Endothelial cell of umbilical vein (primary cell): ENCODE measurements at regions not wholly inside any gene's neighbourhood (a gene's known extent, or its start where the extent isn't known, plus 50 kb on each side); places are given as distances from the start of the nearest gene placed in this dataset.

Experiments used
- BruUV-seq: library from RNA; stranded (reverse); fragments of 400-500 nt; replicated peaks from 2 replicates; lab custom pipeline; 2021; lab: Mats Ljungman, UMichigan
- CTCF ChIA-PET: fragments of 300-600, 350-600 bp; sonication (Branson Sonifier 250); formaldehyde crosslinking; loops from one replicate; lab custom pipeline; 2021; ENCODE audit warnings: antibody characterized with exemption, inconsistent platforms; lab: Charles Lee
- POLR2A ChIA-PET: fragments of 300-600, 350-600 bp; sonication (Branson Sonifier 250); formaldehyde crosslinking; loops from one replicate; lab custom pipeline; 2021; ENCODE audit warnings: antibody characterized with exemption, inconsistent platforms; lab: Charles Lee
- DNase-seq: peaks from one replicate; pipeline ENCODE4 v3.0.0-alpha.2; 2011; ENCODE audit warnings: low read depth, low spot score
- FAIRE-seq: peaks from 2 replicates; lab custom pipeline; 2011; peaks lifted over from hg19 to GRCh38; lab: Jason Lieb, UNC
- H2AFZ ChIP-seq: 2 replicates; pipeline ENCODE4 v1.6.0; 2012; ENCODE audit warnings: low read depth, low read length, control low read depth, inconsistent platforms
- H3K27ac ChIP-seq: 2 replicates; pipeline ENCODE4 v1.5.1; 2011; ENCODE audit warnings: low read depth, mild to moderate bottlenecking, control low read depth, low read length, moderate library complexity; ENCODE audit not compliant: insufficient read depth
- H3K27me3 ChIP-seq, 2 experiments: 2 replicates each; pipeline versions ENCODE4 v1.6.0 to v1.6.1; 2011; ENCODE audit warnings: low read length in 2 of 2, mixed read lengths in 1 of 2; ENCODE audit not compliant: control insufficient read depth in 2 of 2, insufficient read depth in 2 of 2
- H3K36me3 ChIP-seq, 2 experiments: 2 replicates in 1 of 2; 3 replicates in 1 of 2; pipeline ENCODE4 v1.5.1; 2011; ENCODE audit warnings: low read length in 2 of 2, mild to moderate bottlenecking in 1 of 2, moderate library complexity in 1 of 2; ENCODE audit not compliant: control insufficient read depth in 2 of 2, insufficient read depth in 2 of 2; ENCODE audit errors: extremely low read depth in 1 of 2
- H3K4me1 ChIP-seq: 3 replicates; pipeline ENCODE4 v1.5.1; 2011; ENCODE audit warnings: mild to moderate bottlenecking, low read length; ENCODE audit not compliant: control insufficient read depth, insufficient read depth; ENCODE audit errors: extremely low read depth
- H3K4me2 ChIP-seq: 2 replicates; pipeline ENCODE4 v1.6.1; 2011; ENCODE audit warnings: low read length, control low read depth, mixed read lengths; ENCODE audit not compliant: insufficient read depth
- H3K4me3 ChIP-seq, 3 experiments: fragments of 200-600 bp in 1 of 3; sonication (generic), shearing (Covaris generic) in 1 of 3; replicated peaks in 1 of 3; 2 replicates each; pipeline ENCODE4 v1.5.1; 2011 to 2016; ENCODE audit warnings: control low read depth in 3 of 3, low read length in 3 of 3, mild to moderate bottlenecking in 2 of 3, inconsistent platforms in 1 of 3, low read depth in 1 of 3, moderate library complexity in 1 of 3; ENCODE audit not compliant: insufficient read depth in 1 of 3
- H3K79me2 ChIP-seq: 2 replicates; pipeline ENCODE4 v1.6.0; 2012; ENCODE audit warnings: low read length, inconsistent platforms; ENCODE audit not compliant: control insufficient read depth, insufficient read depth
- H3K9ac ChIP-seq: replicated peaks from 2 replicates; pipeline ENCODE3; 2011; ENCODE audit warnings: low read length, control low read depth; ENCODE audit not compliant: insufficient read depth; ENCODE audit errors: extremely low read depth
- H3K9me1 ChIP-seq: replicated peaks from 3 replicates; pipeline ENCODE4 v1.6.0; 2011; ENCODE audit warnings: mild to moderate bottlenecking, low read length; ENCODE audit not compliant: control insufficient read depth, insufficient read depth; ENCODE audit errors: extremely low read depth
- H3K9me3 ChIP-seq: replicated peaks from 2 replicates; pipeline ENCODE4 v1.5.1; 2012; ENCODE audit warnings: low read length, inconsistent platforms; ENCODE audit not compliant: control insufficient read depth, insufficient read depth
- H4K20me1 ChIP-seq: replicated peaks from 2 replicates; pipeline ENCODE3; 2011; ENCODE audit warnings: mild to moderate bottlenecking, low read length; ENCODE audit not compliant: control insufficient read depth, insufficient read depth; ENCODE audit errors: extremely low read depth
- FOS ChIP-seq: IDR thresholded peaks from 2 replicates; pipeline ENCODE4 v1.6.1; 2011; ENCODE audit warnings: mild to moderate bottlenecking, low read length, moderate library complexity, borderline replicate concordance; ENCODE audit not compliant: insufficient read depth
- GATA2 ChIP-seq: IDR thresholded peaks from 2 replicates; pipeline ENCODE4 v1.7.0; 2011; ENCODE audit warnings: low read depth, mild to moderate bottlenecking, moderate library complexity, mixed read lengths, low read length; ENCODE audit not compliant: insufficient read length, insufficient read depth
- JUN ChIP-seq: IDR thresholded peaks from 2 replicates; pipeline ENCODE4 v1.6.1; 2011; ENCODE audit warnings: borderline replicate concordance, low read depth; ENCODE audit not compliant: insufficient read length, insufficient read depth
- POLR2A ChIP-seq: IDR thresholded peaks from 2 replicates; pipeline ENCODE4 v1.6.1; 2012; ENCODE audit warnings: low read depth, mild to moderate bottlenecking, control low read depth, low read length
- dilution Hi-C: fragments of 300-500 bp; cut with MboI; formaldehyde crosslinking; loops from one replicate; pipeline ENCODE4 v1.15.0; 2019; ENCODE audit warnings: low sequenced_read_pairs; ENCODE audit not compliant: extremely low pct_ligation_motif_present
- intact Hi-C: fragments of 100-400 bp; cut with micrococcal nuclease; formaldehyde crosslinking; loops from one replicate; pipeline ENCODE4 v1.10.0; 2022
- TF ChIP-seq, protein P1 (sequence below): IDR thresholded peaks from 2 replicates; pipeline ENCODE4 v1.6.1; 2011; ENCODE audit not compliant: insufficient read depth, insufficient read length
- TF ChIP-seq, protein P2 (sequence below), 2 donors: IDR thresholded peaks; 1 replicate in 1 of 2; 2 replicates in 1 of 2; pipeline ENCODE4 v1.5.1; 2011; ENCODE audit warnings: low read length in 2 of 2, mild to moderate bottlenecking in 2 of 2, moderate library complexity in 2 of 2, control low read depth in 1 of 2, inconsistent platforms in 1 of 2, low read depth in 1 of 2; ENCODE audit not compliant: insufficient read depth in 1 of 2; ENCODE audit errors: extremely low read depth in 1 of 2

DNA sequence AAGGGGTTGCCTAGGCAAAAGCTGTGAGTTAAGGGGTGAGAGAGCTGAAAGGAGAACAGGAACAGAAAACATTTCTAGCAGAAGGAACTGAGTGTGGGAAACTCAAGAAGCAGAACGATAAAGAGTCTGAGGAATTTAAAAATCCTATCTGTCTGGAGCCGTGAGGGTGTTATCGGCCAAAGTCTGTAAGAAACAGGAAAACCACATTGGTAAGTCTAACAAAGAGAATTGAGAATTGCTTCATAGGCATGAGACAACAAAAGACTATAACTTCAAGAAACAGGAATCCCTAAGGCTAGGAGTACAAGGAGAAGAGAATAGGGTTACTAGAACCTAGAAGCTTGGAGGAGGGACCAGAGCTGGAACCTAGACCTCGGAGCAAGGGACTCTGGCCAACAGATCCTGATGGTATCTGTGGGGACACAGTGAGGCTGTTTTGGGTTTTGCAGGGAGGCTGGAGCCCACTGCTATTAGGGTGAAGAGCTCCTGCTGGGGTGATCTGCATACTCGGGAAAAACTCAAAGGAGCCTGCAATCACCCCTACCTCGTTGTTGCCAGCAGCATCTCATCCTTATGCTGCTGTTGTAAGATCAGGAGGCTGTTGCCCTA lies 175.6 kb downstream of the FBXO8 start:
- Histone ChIP-seq H3K36me3 (no peaks in the 10 kb centered on the region), H2AFZ (no peak overlapping the region), H3K79me2 (no peaks in the 10 kb centered on the region), H3K9me1 (no peaks in the 10 kb centered on the region), H3K4me3 (no peak overlapping the region), H3K27ac (no peak overlapping the region), H3K4me2 (no peak overlapping the region), H3K27me3 (peaks cover 0 to 10% of the 10 kb centered on the region in 2 experiments), H3K4me1 (no peaks in the 10 kb centered on the region), H3K9me3 (no peaks in the 10 kb centered on the region), H4K20me1 (no peaks in the 10 kb centered on the region), H3K9ac (no peak overlapping the region)
- intact Hi-C loops: no loop called here
- TF ChIP-seq, protein P1, sequence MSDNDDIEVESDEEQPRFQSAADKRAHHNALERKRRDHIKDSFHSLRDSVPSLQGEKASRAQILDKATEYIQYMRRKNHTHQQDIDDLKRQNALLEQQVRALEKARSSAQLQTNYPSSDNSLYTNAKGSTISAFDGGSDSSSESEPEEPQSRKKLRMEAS: no peak
- TF ChIP-seq FOS (no peak), GATA2 (no peak), JUN (no peak), POLR2A (no peak)
- TF ChIP-seq, protein P2, sequence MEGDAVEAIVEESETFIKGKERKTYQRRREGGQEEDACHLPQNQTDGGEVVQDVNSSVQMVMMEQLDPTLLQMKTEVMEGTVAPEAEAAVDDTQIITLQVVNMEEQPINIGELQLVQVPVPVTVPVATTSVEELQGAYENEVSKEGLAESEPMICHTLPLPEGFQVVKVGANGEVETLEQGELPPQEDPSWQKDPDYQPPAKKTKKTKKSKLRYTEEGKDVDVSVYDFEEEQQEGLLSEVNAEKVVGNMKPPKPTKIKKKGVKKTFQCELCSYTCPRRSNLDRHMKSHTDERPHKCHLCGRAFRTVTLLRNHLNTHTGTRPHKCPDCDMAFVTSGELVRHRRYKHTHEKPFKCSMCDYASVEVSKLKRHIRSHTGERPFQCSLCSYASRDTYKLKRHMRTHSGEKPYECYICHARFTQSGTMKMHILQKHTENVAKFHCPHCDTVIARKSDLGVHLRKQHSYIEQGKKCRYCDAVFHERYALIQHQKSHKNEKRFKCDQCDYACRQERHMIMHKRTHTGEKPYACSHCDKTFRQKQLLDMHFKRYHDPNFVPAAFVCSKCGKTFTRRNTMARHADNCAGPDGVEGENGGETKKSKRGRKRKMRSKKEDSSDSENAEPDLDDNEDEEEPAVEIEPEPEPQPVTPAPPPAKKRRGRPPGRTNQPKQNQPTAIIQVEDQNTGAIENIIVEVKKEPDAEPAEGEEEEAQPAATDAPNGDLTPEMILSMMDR (IDR thresholded peaks at IDR 0.05; ENCODE audit: extremely low read depth in 1 of 2, insufficient read depth in 1 of 2, low read depth in 1 of 2, low read length in 2 of 2): no peak
- dilution Hi-C loops: no loop called here
- ChIA-PET CTCF (no interaction called here), POLR2A (no interaction called here)
- BruUV-seq: no TSS peak
- DNase-seq: no peak
- FAIRE-seq: no peak
